ENCODE measurements at regions not wholly inside any gene's neighbourhood (a gene's known extent, or its start where the extent isn't known, plus 50 kb on each side); places are given as distances from the start of the nearest gene placed in this dataset.

DNA sequence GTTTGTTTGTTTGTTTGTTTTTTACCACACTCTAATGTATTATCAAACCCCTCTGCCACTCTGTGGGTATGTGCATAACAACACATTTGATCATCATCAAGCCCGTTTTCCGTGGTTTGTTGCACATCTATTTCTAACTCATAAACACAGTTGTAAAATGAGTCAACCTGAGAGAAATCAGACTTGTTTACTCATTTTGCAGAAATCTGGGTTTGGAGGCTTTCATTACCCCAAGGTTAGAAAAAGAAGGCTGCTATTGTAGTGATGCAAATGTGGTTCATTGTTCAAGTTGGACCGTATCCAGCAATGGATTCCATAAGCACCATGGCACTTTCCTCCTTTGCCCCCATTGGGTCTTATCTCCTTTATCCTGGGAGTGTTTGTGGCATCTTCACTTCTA is 353.2 kb upstream of the SOX2 start:
- Histone ChIP-seq H3K4me1 (no peaks in the 10 kb centered on the region), H3K36me3 (no peaks in the 10 kb centered on the region), H3K27ac (no peak overlapping the region), H3K9me3 (no peaks in the 10 kb centered on the region), H3K4me3 (no peak overlapping the region), H3K27me3 (no peaks in the 10 kb centered on the region)
- intact Hi-C loops (cut with DNase I) = no loop called here
- TF ChIP-seq, protein P1, sequence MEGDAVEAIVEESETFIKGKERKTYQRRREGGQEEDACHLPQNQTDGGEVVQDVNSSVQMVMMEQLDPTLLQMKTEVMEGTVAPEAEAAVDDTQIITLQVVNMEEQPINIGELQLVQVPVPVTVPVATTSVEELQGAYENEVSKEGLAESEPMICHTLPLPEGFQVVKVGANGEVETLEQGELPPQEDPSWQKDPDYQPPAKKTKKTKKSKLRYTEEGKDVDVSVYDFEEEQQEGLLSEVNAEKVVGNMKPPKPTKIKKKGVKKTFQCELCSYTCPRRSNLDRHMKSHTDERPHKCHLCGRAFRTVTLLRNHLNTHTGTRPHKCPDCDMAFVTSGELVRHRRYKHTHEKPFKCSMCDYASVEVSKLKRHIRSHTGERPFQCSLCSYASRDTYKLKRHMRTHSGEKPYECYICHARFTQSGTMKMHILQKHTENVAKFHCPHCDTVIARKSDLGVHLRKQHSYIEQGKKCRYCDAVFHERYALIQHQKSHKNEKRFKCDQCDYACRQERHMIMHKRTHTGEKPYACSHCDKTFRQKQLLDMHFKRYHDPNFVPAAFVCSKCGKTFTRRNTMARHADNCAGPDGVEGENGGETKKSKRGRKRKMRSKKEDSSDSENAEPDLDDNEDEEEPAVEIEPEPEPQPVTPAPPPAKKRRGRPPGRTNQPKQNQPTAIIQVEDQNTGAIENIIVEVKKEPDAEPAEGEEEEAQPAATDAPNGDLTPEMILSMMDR (IDR thresholded peaks at IDR 0.05) = no peak
- DNase-seq (no peak), ATAC-seq (no peak), FAIRE-seq (no peak)
- WGBS, 2 donors = 71 to 75% methylated on average over 3 of the region's 3 CpGs

DNA sequence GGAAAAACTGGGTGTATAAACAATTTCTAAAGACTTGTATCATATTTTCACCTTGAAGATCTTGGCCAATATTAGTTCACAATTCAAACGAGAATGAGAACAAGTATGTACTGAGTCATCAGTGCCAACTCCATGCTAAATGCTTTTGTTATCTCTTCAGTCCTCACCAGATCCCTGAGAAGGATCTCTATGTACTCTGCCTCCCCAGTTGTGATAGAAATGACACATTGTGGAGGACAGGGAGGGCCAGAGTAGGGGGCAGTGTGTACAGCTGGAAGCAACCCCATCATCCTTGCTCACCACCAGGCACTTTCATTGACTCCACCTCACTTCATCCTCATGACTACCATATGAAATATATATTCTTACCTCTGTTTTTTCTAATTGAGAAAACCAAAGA is 353.7 kb upstream of the SOX2 start:
- no peak for DNase-seq
- WGBS, 2 donors = 0 to 4% methylated on average over 1 of the region's 1 CpG
- Histone ChIP-seq H3K9me3 (no peaks in the 10 kb centered on the region), H3K27ac (no peak overlapping the region), H3K4me3 (no peak overlapping the region), H3K27me3 (no peaks in the 10 kb centered on the region), H3K36me3 (no peaks in the 10 kb centered on the region), H3K4me1 (no peaks in the 10 kb centered on the region)
- intact Hi-C loops (cut with DNase I) = no loop called here
- ATAC-seq = no peak
- TF ChIP-seq, protein P1 (IDR thresholded peaks at IDR 0.05) = no peak
- FAIRE-seq = no peak

DNA sequence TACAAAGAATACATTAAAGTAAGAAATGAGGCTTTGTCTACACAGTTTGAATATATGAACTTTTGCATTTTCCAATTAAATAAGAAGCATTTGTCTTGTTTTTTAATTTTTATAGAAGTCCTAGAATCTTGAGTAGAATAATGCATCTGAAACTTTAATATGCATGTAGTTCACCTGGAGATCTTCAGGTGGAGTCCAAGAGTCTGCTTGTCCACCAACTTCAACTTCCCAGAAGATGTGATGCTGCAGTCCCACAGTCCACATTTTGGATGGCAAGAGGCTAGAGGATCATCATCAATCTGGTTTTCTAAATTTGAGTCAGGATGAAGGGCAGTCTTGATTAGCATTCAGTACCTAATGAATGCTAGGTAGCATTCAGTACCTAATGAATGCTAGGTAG is 357.6 kb upstream of the SOX2 start:
- intact Hi-C loops (cut with DNase I) = no loop called here
- DNase-seq = no peak
- no peak for FAIRE-seq
- no peak for ATAC-seq
- Histone ChIP-seq H3K27ac (no peak overlapping the region), H3K36me3 (no peaks in the 10 kb centered on the region), H3K9me3 (no peaks in the 10 kb centered on the region), H3K4me1 (no peaks in the 10 kb centered on the region), H3K27me3 (no peaks in the 10 kb centered on the region), H3K4me3 (no peak overlapping the region)
- TF ChIP-seq, protein P1 (IDR thresholded peaks at IDR 0.05) = no peak

DNA sequence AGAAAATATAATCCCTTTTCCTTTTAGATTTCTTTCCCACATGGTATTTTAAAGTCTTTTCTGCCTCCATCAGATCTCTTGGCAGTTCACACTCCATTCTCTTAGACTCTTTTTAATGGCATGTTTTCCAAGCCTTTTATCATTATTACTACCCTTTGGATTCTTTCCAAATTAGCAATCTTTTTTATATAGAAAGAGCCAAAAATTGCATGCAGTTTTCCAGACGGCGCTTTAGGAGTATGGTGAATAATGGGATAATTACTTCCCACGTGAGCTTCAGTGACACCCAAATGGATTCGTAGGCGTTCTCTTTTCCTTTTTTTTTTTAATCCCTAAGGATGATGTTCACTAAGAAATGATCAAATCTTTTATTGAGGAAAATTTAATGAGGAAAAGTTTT is 354.8 kb upstream of the DNAJC19 start:
- Histone ChIP-seq H3K4me3 (no peak overlapping the region), H3K9me3 (no peaks in the 10 kb centered on the region), H3K27me3 (no peaks in the 10 kb centered on the region), H3K4me1 (no peaks in the 10 kb centered on the region), H3K36me3 (no peaks in the 10 kb centered on the region), H3K27ac (no peak overlapping the region)
- WGBS, 2 donors = 75 to 81% methylated on average over 5 of the region's 5 CpGs
- no peak for FAIRE-seq
- no peak for ATAC-seq
- DNase-seq = no peak
- TF ChIP-seq, protein P1 (IDR thresholded peaks at IDR 0.05) = no peak
- intact Hi-C loops (cut with DNase I) = no loop called here

DNA sequence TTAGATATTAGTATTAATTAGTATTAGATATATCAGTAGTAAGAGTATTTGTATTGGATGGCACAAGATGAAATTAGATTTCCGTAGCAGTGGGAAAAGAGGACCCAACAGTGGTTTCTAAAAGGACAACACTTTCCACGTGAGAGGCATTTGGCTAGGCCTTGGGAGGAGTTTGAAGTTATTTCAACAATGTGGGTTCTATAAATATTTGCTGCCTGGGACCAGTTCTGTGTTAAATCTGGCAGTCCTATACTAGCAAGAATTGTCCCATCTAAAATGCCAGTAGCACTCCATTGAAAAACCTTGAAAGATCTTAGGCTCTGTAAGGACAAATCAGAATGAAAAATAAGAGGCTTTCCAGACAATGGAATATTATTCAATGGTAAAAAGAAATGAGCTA is 347.1 kb upstream of the DNAJC19 start:
- no peak for FAIRE-seq
- no peaks in the 10 kb centered on the region for H3K27me3 ChIP-seq
- no peaks in the 10 kb centered on the region for H3K9me3 ChIP-seq
- TF ChIP-seq, protein P1 (IDR thresholded peaks at IDR 0.05) = no peak
- no peak overlapping the region for H3K4me3 ChIP-seq
- no peaks in the 10 kb centered on the region for H3K4me1 ChIP-seq
- DNase-seq = no peak
- no peak for ATAC-seq
- intact Hi-C loops (cut with DNase I) = no loop called here
- H3K27ac ChIP-seq = no peak overlapping the region
- no peaks in the 10 kb centered on the region for H3K36me3 ChIP-seq
- WGBS, 2 donors = 62 to 77% methylated on average over 2 of the region's 2 CpGs
